Liver (tissue), 8 donors: ENCODE measurements at regions not wholly inside any gene's neighbourhood (a gene's known extent, or its start where the extent isn't known, plus 50 kb on each side); places are given as distances from the start of the nearest gene placed in this dataset.

Source experiments
- DNase-seq: peaks from one replicate; pipeline ENCODE4 v3.0.0-alpha.2; 2017; ENCODE audit warnings: low spot score
- H3K27ac ChIP-seq, 2 donors: one replicate each; pipeline ENCODE4 v1.7.0; 2013; ENCODE audit warnings: inconsistent platforms in 2 of 2, low read length in 2 of 2, control low read depth in 1 of 2, low read depth in 1 of 2, mild to moderate bottlenecking in 1 of 2
- H3K27me3 ChIP-seq, 4 donors: one replicate each; pipeline versions ENCODE4 v1.6.1 to v1.7.0; 2013; ENCODE audit warnings: low read length in 3 of 4, inconsistent platforms in 1 of 4, mild to moderate bottlenecking in 1 of 4, moderate library complexity in 1 of 4; ENCODE audit not compliant: control insufficient read depth in 4 of 4, insufficient read depth in 4 of 4
- H3K36me3 ChIP-seq, 4 donors: one replicate each; pipeline versions ENCODE4 v1.6.1 to v1.7.0; 2013; ENCODE audit warnings: low read length in 3 of 4, mild to moderate bottlenecking in 3 of 4, low read depth in 1 of 4, moderate library complexity in 1 of 4; ENCODE audit not compliant: control insufficient read depth in 4 of 4, insufficient read depth in 3 of 4
- H3K4me1 ChIP-seq, 4 donors: one replicate each; pipeline versions ENCODE4 v1.6.1 to v1.7.0; 2013; ENCODE audit warnings: low read length in 3 of 4, mild to moderate bottlenecking in 3 of 4, moderate library complexity in 1 of 4; ENCODE audit not compliant: control insufficient read depth in 4 of 4, insufficient read depth in 4 of 4
- H3K4me3 ChIP-seq, 3 donors: one replicate each; pipeline versions ENCODE4 v1.6.1 to v1.7.0; 2013; ENCODE audit warnings: low read length in 3 of 3, control low read depth in 1 of 3, low read depth in 1 of 3, mild to moderate bottlenecking in 1 of 3
- H3K9ac ChIP-seq, 2 donors: one replicate each; pipeline ENCODE4 v1.7.0; 2013; ENCODE audit warnings: low read length in 2 of 2, mild to moderate bottlenecking in 2 of 2, moderate library complexity in 2 of 2, control low read depth in 1 of 2, low read depth in 1 of 2
- H3K9me3 ChIP-seq, 4 donors: one replicate each; pipeline versions ENCODE4 v1.6.1 to v1.7.0; 2013; ENCODE audit warnings: low read length in 3 of 4; ENCODE audit not compliant: control insufficient read depth in 4 of 4
- ATF3 ChIP-seq: IDR thresholded peaks from 2 replicates; pipeline ENCODE4 v1.6.1; 2016; ENCODE audit warnings: antibody characterized with exemption
- EGR1 ChIP-seq, 2 donors: IDR thresholded peaks; 2 replicates each; pipeline ENCODE4 v1.6.1; 2016 to 2018; ENCODE audit warnings: antibody characterized with exemption in 2 of 2, low read depth in 2 of 2
- FOXA1 ChIP-seq: IDR thresholded peaks from 2 replicates; pipeline ENCODE4 v1.6.1; 2016; ENCODE audit warnings: antibody characterized with exemption
- FOXA2 ChIP-seq: IDR thresholded peaks from 2 replicates; pipeline ENCODE4 v1.6.1; 2016; ENCODE audit warnings: antibody characterized with exemption
- GABPA ChIP-seq, 2 donors: IDR thresholded peaks in 1 of 2; conservative IDR thresholded peaks in 1 of 2; 2 replicates each; pipeline ENCODE4 v1.6.1; 2016; ENCODE audit warnings: antibody characterized with exemption in 2 of 2, mild to moderate bottlenecking in 1 of 2, moderate library complexity in 1 of 2
- HNF4A ChIP-seq, 2 donors: conservative IDR thresholded peaks; 2 replicates each; pipeline ENCODE4 v1.6.1; 2016; ENCODE audit warnings: antibody characterized with exemption in 2 of 2, mild to moderate bottlenecking in 2 of 2
- HNF4G ChIP-seq: IDR thresholded peaks from 2 replicates; pipeline ENCODE4 v1.6.1; 2016; ENCODE audit warnings: antibody characterized with exemption
- JUND ChIP-seq, 2 donors: IDR thresholded peaks; 2 replicates each; pipeline ENCODE4 v1.6.1; 2016; ENCODE audit warnings: antibody characterized with exemption in 2 of 2
- NR2F2 ChIP-seq: IDR thresholded peaks from 2 replicates; pipeline ENCODE4 v1.6.1; 2016; ENCODE audit warnings: antibody characterized with exemption
- RAD21 ChIP-seq, 2 donors: IDR thresholded peaks; 2 replicates each; pipeline ENCODE4 v1.6.1; 2016; ENCODE audit warnings: antibody characterized with exemption in 2 of 2, mild to moderate bottlenecking in 2 of 2
- RXRA ChIP-seq, 2 donors: IDR thresholded peaks; 2 replicates each; pipeline ENCODE4 v1.6.1; 2017 to 2018; ENCODE audit warnings: antibody characterized with exemption in 2 of 2, mild to moderate bottlenecking in 1 of 2
- SP1 ChIP-seq: IDR thresholded peaks from 2 replicates; pipeline ENCODE4 v1.6.1; 2018; ENCODE audit warnings: antibody characterized with exemption, mild to moderate bottlenecking
- TAF1 ChIP-seq: conservative IDR thresholded peaks from 2 replicates; pipeline ENCODE4 v1.6.1; 2016; ENCODE audit warnings: antibody characterized with exemption, mild to moderate bottlenecking
- YY1 ChIP-seq: IDR thresholded peaks from 2 replicates; pipeline ENCODE4 v1.6.1; 2016; ENCODE audit warnings: antibody characterized with exemption, mild to moderate bottlenecking
- WGBS: extraction: QIAGEN DNeasy Blood & Tissue Kit; methylation state at CpG from one replicate; pipeline ENCODE4 v1.1.7; 2013; 5-methylcytosine and 5-hydroxymethylcytosine counted together
- TF ChIP-seq, protein P1 (sequence below): IDR thresholded peaks from 2 replicates; pipeline ENCODE4 v1.6.1; 2016; ENCODE audit warnings: antibody characterized with exemption
- TF ChIP-seq, protein P2 (sequence below): IDR thresholded peaks from 2 replicates; pipeline ENCODE4 v1.6.1; 2016; ENCODE audit warnings: antibody characterized with exemption, mild to moderate bottlenecking
- TF ChIP-seq, protein P3 (sequence below): IDR thresholded peaks from 2 replicates; pipeline ENCODE4 v1.6.1; 2016; ENCODE audit warnings: antibody characterized with exemption
- TF ChIP-seq, protein P4 (sequence below): fragments of 150-350 bp; IDR thresholded peaks from 2 replicates; pipeline ENCODE4 v1.5.1; 2017; ENCODE audit warnings: improper control_type of control experiment, low read depth, low read length; ENCODE audit not compliant: missing input control
- donor health status: healthy.
- donor health status: healthy.
- donor health status: healthy.
- donor health status: healthy.
- donor health status: healthy.

- no peak overlapping the region for H3K27ac ChIP-seq
- no peaks in the 10 kb centered on the region for H3K9me3 ChIP-seq
- H3K9ac ChIP-seq = no peak overlapping the region
- no peaks in the 10 kb centered on the region for H3K27me3 ChIP-seq
- H3K4me3 ChIP-seq = no peak overlapping the region
- TF ChIP-seq RAD21 (IDR thresholded peaks at IDR 0.05) (peak; percentile 69 to 75), GABPA (IDR thresholded peaks at IDR 0.05 in 1 of 2, conservative IDR thresholded peaks at IDR 0.05 in 1 of 2) (no peak), JUND (IDR thresholded peaks at IDR 0.05) (peak in 1 of 2 donors; percentile 10)
- TF ChIP-seq, protein P1, sequence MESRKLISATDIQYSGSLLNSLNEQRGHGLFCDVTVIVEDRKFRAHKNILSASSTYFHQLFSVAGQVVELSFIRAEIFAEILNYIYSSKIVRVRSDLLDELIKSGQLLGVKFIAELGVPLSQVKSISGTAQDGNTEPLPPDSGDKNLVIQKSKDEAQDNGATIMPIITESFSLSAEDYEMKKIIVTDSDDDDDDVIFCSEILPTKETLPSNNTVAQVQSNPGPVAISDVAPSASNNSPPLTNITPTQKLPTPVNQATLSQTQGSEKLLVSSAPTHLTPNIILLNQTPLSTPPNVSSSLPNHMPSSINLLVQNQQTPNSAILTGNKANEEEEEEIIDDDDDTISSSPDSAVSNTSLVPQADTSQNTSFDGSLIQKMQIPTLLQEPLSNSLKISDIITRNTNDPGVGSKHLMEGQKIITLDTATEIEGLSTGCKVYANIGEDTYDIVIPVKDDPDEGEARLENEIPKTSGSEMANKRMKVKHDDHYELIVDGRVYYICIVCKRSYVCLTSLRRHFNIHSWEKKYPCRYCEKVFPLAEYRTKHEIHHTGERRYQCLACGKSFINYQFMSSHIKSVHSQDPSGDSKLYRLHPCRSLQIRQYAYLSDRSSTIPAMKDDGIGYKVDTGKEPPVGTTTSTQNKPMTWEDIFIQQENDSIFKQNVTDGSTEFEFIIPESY = no peak
- TF ChIP-seq, protein P2, sequence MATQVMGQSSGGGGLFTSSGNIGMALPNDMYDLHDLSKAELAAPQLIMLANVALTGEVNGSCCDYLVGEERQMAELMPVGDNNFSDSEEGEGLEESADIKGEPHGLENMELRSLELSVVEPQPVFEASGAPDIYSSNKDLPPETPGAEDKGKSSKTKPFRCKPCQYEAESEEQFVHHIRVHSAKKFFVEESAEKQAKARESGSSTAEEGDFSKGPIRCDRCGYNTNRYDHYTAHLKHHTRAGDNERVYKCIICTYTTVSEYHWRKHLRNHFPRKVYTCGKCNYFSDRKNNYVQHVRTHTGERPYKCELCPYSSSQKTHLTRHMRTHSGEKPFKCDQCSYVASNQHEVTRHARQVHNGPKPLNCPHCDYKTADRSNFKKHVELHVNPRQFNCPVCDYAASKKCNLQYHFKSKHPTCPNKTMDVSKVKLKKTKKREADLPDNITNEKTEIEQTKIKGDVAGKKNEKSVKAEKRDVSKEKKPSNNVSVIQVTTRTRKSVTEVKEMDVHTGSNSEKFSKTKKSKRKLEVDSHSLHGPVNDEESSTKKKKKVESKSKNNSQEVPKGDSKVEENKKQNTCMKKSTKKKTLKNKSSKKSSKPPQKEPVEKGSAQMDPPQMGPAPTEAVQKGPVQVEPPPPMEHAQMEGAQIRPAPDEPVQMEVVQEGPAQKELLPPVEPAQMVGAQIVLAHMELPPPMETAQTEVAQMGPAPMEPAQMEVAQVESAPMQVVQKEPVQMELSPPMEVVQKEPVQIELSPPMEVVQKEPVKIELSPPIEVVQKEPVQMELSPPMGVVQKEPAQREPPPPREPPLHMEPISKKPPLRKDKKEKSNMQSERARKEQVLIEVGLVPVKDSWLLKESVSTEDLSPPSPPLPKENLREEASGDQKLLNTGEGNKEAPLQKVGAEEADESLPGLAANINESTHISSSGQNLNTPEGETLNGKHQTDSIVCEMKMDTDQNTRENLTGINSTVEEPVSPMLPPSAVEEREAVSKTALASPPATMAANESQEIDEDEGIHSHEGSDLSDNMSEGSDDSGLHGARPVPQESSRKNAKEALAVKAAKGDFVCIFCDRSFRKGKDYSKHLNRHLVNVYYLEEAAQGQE = no peak
- WGBS = 30% methylated on average over 4 of the region's 4 CpGs
- H3K4me1 ChIP-seq = peaks cover 0 to 3% (median 0%) of the 10 kb centered on the region in 4 donors
- no peak for DNase-seq
- no peaks in the 10 kb centered on the region for H3K36me3 ChIP-seq
Measured at GRCh38 chr2:195575879-195576401, 81.1 kb upstream of the SLC39A10 start.

DNA sequence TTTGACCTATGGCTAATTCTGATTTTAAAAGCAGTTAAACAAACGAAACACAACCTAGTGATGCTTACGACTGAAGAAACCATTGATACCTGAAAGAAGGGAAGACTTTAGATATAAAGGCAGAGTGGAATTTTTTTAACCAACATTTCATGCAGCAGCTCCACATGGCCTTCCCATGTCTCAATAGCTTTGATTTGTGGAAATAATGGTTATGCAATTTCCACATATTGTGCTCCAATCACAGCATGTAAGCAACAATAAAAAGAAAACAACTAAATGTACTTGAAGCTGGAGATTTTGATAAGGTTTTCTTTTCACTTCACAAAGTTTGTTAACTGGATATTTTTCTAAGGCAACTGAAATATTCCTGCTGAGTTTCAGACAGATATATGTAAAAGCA is 82.0 kb upstream of the SLC39A10 start:
- Histone ChIP-seq H3K9ac (no peak overlapping the region), H3K9me3 (no peaks in the 10 kb centered on the region), H3K27ac (no peak overlapping the region), H3K36me3 (no peaks in the 10 kb centered on the region), H3K4me3 (no peak overlapping the region), H3K27me3 (no peaks in the 10 kb centered on the region), H3K4me1 (peaks cover 0 to 3% (median 0%) of the 10 kb centered on the region in 4 donors)
- TF ChIP-seq RAD21 (IDR thresholded peaks at IDR 0.05) (no peak), HNF4A (conservative IDR thresholded peaks at IDR 0.05) (no peak), YY1 (no peak), HNF4G (no peak), TAF1 (no peak), FOXA1 (no peak), GABPA (IDR thresholded peaks at IDR 0.05 in 1 of 2, conservative IDR thresholded peaks at IDR 0.05 in 1 of 2) (no peak), ATF3 (no peak), EGR1 (IDR thresholded peaks at IDR 0.05; ENCODE audit: low read depth in 2 of 2) (no peak), FOXA2 (no peak), NR2F2 (no peak), SP1 (no peak), RXRA (IDR thresholded peaks at IDR 0.05) (no peak), JUND (IDR thresholded peaks at IDR 0.05) (no peak)
- TF ChIP-seq, protein P3, sequence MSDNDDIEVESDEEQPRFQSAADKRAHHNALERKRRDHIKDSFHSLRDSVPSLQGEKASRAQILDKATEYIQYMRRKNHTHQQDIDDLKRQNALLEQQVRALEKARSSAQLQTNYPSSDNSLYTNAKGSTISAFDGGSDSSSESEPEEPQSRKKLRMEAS = no peak
- TF ChIP-seq, protein P4, sequence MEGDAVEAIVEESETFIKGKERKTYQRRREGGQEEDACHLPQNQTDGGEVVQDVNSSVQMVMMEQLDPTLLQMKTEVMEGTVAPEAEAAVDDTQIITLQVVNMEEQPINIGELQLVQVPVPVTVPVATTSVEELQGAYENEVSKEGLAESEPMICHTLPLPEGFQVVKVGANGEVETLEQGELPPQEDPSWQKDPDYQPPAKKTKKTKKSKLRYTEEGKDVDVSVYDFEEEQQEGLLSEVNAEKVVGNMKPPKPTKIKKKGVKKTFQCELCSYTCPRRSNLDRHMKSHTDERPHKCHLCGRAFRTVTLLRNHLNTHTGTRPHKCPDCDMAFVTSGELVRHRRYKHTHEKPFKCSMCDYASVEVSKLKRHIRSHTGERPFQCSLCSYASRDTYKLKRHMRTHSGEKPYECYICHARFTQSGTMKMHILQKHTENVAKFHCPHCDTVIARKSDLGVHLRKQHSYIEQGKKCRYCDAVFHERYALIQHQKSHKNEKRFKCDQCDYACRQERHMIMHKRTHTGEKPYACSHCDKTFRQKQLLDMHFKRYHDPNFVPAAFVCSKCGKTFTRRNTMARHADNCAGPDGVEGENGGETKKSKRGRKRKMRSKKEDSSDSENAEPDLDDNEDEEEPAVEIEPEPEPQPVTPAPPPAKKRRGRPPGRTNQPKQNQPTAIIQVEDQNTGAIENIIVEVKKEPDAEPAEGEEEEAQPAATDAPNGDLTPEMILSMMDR = no peak
- TF ChIP-seq, protein P2 = no peak
- TF ChIP-seq, protein P1 = no peak
- 83% methylated on average over 2 of the region's 2 CpGs for WGBS
- no peak for DNase-seq
